ENCODE measurements at regions not wholly inside any gene's neighbourhood (a gene's known extent, or its start where the extent isn't known, plus 50 kb on each side); places are given as distances from the start of the nearest gene placed in this dataset.

DNA sequence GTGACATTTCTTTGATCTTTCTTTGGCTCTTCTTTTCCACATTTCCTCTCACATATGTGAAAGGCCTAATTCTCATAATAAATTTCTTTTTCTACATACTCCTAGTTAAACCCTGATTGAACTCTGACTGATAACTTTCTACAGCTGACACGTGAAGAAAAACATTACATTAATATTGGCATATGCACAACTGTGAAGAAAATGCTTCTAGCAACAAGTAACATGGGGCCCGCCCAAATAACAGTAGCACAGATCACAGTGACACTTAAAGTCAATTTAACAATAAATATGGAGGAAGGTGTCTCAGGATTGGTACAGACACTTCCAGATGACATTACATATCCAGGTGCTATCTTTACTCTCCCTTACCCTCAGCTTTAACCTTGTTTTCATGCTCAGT is 317.6 kb upstream of the ZNF385D start:
- TF ChIP-seq ZNF311 (tag by site-specific recombination; IDR thresholded peaks at IDR 0.05; ENCODE audit: borderline replicate concordance), result no peak
- TF ChIP-seq ZNF26 (tag by site-specific recombination; IDR thresholded peaks at IDR 0.05), result no peak
- TF ChIP-seq ZNF433 (tag by site-specific recombination; IDR thresholded peaks at IDR 0.05; ENCODE audit: low read depth), result no peak
- TF ChIP-seq ZNF391 (tag by site-specific recombination; IDR thresholded peaks at IDR 0.05; ENCODE audit: borderline replicate concordance, low read depth), result no peak
- TF ChIP-seq ZNF16 (tag by site-specific recombination; IDR thresholded peaks at IDR 0.05; ENCODE audit: low read depth), result no peak
- TF ChIP-seq ZNF624 (tag by site-specific recombination; IDR thresholded peaks at IDR 0.05), result no peak
- TF ChIP-seq ZNF157 (tag by site-specific recombination; IDR thresholded peaks at IDR 0.05), result no peak
- no peak for TF ChIP-seq ZFP41 (tag by site-specific recombination; IDR thresholded peaks at IDR 0.05; ENCODE audit: borderline replicate concordance)
- TF ChIP-seq ZNF350 (tag by site-specific recombination; IDR thresholded peaks at IDR 0.05), result no peak
- TF ChIP-seq ZNF223 (tag by site-specific recombination; IDR thresholded peaks at IDR 0.05), result no peak
- no peak for TF ChIP-seq OSR2 (tag by site-specific recombination; IDR thresholded peaks at IDR 0.05)
- no peak for TF ChIP-seq ZBTB21 (tag by site-specific recombination; IDR thresholded peaks at IDR 0.05)
- TF ChIP-seq ZNF121 (tag by site-specific recombination; IDR thresholded peaks at IDR 0.05), result no peak
- no peak for TF ChIP-seq ZNF560 (tag by site-specific recombination; IDR thresholded peaks at IDR 0.05; ENCODE audit: borderline replicate concordance)
- TF ChIP-seq ZFHX2 (tag by site-specific recombination; conservative IDR thresholded peaks at IDR 0.05), result no peak
- TF ChIP-seq RBAK (tag by site-specific recombination; IDR thresholded peaks at IDR 0.05), result no peak
- H3K4me1 ChIP-seq (ENCODE audit: control insufficient read depth, insufficient read depth, low read length), result no peaks in the 10 kb centered on the region
- ChIA-PET POLR2A (no interaction called here), CTCF (no interaction called here)
- H3K36me3 ChIP-seq (ENCODE audit: control insufficient read depth in 2 of 2, insufficient read depth in 1 of 2, low read length in 2 of 2), result no peaks in the 10 kb centered on the region
- no peak overlapping the region for H3K27ac ChIP-seq (ENCODE audit: extremely low read depth, low read depth, low read length)
- no peak overlapping the region for H3K4me3 ChIP-seq (ENCODE audit: low read depth, low read length)
- no peaks in the 10 kb centered on the region for H3K9me3 ChIP-seq (ENCODE audit: control insufficient read depth, insufficient read depth, low read depth, low read length)

DNA sequence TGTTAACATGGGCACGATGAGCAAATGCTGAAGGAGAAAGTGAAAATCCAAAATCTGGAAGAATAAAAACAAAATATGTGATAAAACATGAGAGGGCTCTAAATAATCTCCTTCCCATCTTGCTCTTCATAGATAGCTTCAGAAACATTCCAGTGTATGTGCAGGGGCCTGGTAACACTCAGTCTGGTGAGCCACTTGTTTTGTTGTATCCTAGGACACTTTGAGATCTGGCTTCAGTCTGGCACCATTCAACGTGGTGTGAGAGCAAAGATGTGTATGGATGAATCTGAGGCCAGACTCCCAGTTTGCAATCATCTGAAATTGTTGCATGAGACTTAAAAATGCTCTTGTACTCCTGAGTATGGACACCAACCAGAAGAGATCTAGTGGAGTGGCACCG is 337.2 kb upstream of the ZNF385D start:
- no peaks in the 10 kb centered on the region for H3K36me3 ChIP-seq (ENCODE audit: control insufficient read depth in 2 of 2, insufficient read depth in 1 of 2, low read length in 2 of 2)
- TF ChIP-seq ZNF311 (tag by site-specific recombination; IDR thresholded peaks at IDR 0.05; ENCODE audit: borderline replicate concordance) (no peak), ZNF335 (tag by site-specific recombination; conservative IDR thresholded peaks at IDR 0.05) (no peak), ZNF433 (tag by site-specific recombination; IDR thresholded peaks at IDR 0.05; ENCODE audit: low read depth) (no peak), SCRT2 (tag by site-specific recombination; IDR thresholded peaks at IDR 0.05) (no peak), ZXDB (tag by site-specific recombination; IDR thresholded peaks at IDR 0.05) (no peak), ZNF600 (tag by site-specific recombination; IDR thresholded peaks at IDR 0.05) (no peak), ZNF146 (tag by site-specific recombination; IDR thresholded peaks at IDR 0.05) (no peak), ZNF112 (tag by site-specific recombination; IDR thresholded peaks at IDR 0.05) (no peak), ZBTB1 (tag by site-specific recombination; IDR thresholded peaks at IDR 0.05) (no peak), ZNF488 (tag by site-specific recombination; IDR thresholded peaks at IDR 0.05) (no peak)
- H3K9me3 ChIP-seq (ENCODE audit: control insufficient read depth, insufficient read depth, low read depth, low read length), result no peaks in the 10 kb centered on the region
- POLR2A ChIA-PET, result no interaction called here
- CTCF ChIA-PET, result interaction anchor here (0.9 kb wide), 1 partner anchor 598 kb away, joined by 3 read pairs; no protein-coding TSS in a partner anchor
- H3K4me1 ChIP-seq (ENCODE audit: control insufficient read depth, insufficient read depth, low read length), result no peaks in the 10 kb centered on the region
- H3K27ac ChIP-seq (ENCODE audit: extremely low read depth, low read depth, low read length), result no peak overlapping the region
- no peak overlapping the region for H3K4me3 ChIP-seq (ENCODE audit: low read depth, low read length)

All from HEK293 (cell line).